ENCODE measurements at regions not wholly inside any gene's neighbourhood (a gene's known extent, or its start where the extent isn't known, plus 50 kb on each side); places are given as distances from the start of the nearest gene placed in this dataset.

DNA sequence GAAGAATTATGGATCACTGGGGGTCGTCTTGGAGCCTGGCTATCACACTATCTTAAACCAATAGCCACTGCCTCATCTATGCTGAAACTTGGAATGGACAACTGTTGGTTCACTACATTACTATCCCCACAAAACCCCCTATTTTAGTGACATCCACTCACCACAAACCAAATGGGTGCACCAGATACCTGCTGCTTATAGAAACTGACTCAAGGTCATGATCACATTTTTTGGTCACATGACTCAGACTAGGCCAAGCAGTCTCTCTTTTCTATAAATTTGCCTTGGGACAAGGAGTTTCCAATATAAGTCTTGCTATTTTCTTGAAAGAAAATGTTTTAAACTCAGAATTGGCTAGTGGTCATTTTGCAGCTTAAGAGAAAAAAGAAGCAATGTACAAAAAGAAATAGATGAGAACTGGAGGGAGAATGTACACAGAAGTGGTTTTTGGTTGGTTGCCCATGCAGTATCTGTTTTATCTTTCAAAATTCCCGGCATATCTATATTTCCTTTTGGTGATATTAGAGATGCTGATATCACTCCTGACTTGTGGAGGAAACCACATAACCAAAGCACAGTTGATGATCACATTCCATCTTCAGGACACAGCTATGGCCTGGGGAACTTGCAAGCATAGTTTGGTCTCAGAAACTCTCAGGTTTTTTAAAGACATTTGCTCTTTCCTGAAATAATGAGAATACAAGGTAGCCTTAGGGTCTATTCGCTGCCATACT lies 85.2 kb upstream of the CACNA2D1 start:
- H3K27me3 ChIP-seq (ENCODE audit: control insufficient read depth in 4 of 4, insufficient read depth in 4 of 4, low read length in 3 of 4), result peaks cover 0 to 4% (median 0%) of the 10 kb centered on the region in 4 donors
- no peak overlapping the region for H3K27ac ChIP-seq (ENCODE audit: low read depth in 1 of 2, low read length in 2 of 2)
- WGBS, result 49% methylated on average over 3 of the region's 3 CpGs
- H3K4me1 ChIP-seq (ENCODE audit: control insufficient read depth in 4 of 4, insufficient read depth in 4 of 4, low read length in 3 of 4), result no peaks in the 10 kb centered on the region
- H3K4me3 ChIP-seq (ENCODE audit: low read depth in 1 of 3, low read length in 3 of 3), result no peak overlapping the region
- no peaks in the 10 kb centered on the region for H3K36me3 ChIP-seq (ENCODE audit: control insufficient read depth in 4 of 4, insufficient read depth in 3 of 4, low read depth in 1 of 4, low read length in 3 of 4)
- TF ChIP-seq, protein P1, sequence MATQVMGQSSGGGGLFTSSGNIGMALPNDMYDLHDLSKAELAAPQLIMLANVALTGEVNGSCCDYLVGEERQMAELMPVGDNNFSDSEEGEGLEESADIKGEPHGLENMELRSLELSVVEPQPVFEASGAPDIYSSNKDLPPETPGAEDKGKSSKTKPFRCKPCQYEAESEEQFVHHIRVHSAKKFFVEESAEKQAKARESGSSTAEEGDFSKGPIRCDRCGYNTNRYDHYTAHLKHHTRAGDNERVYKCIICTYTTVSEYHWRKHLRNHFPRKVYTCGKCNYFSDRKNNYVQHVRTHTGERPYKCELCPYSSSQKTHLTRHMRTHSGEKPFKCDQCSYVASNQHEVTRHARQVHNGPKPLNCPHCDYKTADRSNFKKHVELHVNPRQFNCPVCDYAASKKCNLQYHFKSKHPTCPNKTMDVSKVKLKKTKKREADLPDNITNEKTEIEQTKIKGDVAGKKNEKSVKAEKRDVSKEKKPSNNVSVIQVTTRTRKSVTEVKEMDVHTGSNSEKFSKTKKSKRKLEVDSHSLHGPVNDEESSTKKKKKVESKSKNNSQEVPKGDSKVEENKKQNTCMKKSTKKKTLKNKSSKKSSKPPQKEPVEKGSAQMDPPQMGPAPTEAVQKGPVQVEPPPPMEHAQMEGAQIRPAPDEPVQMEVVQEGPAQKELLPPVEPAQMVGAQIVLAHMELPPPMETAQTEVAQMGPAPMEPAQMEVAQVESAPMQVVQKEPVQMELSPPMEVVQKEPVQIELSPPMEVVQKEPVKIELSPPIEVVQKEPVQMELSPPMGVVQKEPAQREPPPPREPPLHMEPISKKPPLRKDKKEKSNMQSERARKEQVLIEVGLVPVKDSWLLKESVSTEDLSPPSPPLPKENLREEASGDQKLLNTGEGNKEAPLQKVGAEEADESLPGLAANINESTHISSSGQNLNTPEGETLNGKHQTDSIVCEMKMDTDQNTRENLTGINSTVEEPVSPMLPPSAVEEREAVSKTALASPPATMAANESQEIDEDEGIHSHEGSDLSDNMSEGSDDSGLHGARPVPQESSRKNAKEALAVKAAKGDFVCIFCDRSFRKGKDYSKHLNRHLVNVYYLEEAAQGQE (IDR thresholded peaks at IDR 0.05), result no peak
- no peak for DNase-seq (ENCODE audit: low spot score)
- H3K9ac ChIP-seq (ENCODE audit: low read depth in 1 of 2, low read length in 2 of 2), result no peak overlapping the region
- H3K9me3 ChIP-seq (ENCODE audit: control insufficient read depth in 4 of 4, low read length in 3 of 4), result peaks cover 0 to 2% (median under 1%) of the 10 kb centered on the region in 4 donors

DNA sequence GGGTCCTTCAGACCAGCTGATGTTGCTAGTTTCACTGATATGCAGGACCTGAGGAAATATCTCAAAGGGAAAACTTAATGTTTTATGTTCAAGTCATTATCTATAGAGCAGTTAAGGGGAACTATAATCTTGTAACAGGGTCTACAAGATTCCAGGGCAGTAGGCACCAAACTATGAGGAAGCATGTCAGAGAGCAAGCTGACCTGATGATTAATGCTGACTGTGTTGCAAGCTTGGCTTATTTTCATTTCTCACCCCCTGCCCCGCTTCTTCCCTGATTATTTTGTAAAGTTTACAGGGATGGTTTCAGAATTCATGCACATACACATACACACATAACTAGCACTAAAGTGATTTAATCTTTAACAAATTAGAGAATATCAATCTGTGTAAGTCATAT lies 84.3 kb upstream of the CACNA2D1 start:
- no peak for DNase-seq (ENCODE audit: low spot score)
- Histone ChIP-seq H3K27ac (ENCODE audit: low read depth in 1 of 2, low read length in 2 of 2) (no peak overlapping the region), H3K4me3 (ENCODE audit: low read depth in 1 of 3, low read length in 3 of 3) (no peak overlapping the region), H3K36me3 (ENCODE audit: control insufficient read depth in 4 of 4, insufficient read depth in 3 of 4, low read depth in 1 of 4, low read length in 3 of 4) (no peaks in the 10 kb centered on the region), H3K4me1 (ENCODE audit: control insufficient read depth in 4 of 4, insufficient read depth in 4 of 4, low read length in 3 of 4) (no peaks in the 10 kb centered on the region), H3K27me3 (ENCODE audit: control insufficient read depth in 4 of 4, insufficient read depth in 4 of 4, low read length in 3 of 4) (peaks cover 0 to 4% (median 0%) of the 10 kb centered on the region in 4 donors), H3K9ac (ENCODE audit: low read depth in 1 of 2, low read length in 2 of 2) (no peak overlapping the region), H3K9me3 (ENCODE audit: control insufficient read depth in 4 of 4, low read length in 3 of 4) (peaks cover 0 to 2% (median under 1%) of the 10 kb centered on the region in 4 donors)
- TF ChIP-seq GABPA (IDR thresholded peaks at IDR 0.05 in 1 of 2, conservative IDR thresholded peaks at IDR 0.05 in 1 of 2), result no peak
- no peak for TF ChIP-seq JUND (IDR thresholded peaks at IDR 0.05)
- no peak for TF ChIP-seq RXRA (IDR thresholded peaks at IDR 0.05)
- TF ChIP-seq, protein P2, sequence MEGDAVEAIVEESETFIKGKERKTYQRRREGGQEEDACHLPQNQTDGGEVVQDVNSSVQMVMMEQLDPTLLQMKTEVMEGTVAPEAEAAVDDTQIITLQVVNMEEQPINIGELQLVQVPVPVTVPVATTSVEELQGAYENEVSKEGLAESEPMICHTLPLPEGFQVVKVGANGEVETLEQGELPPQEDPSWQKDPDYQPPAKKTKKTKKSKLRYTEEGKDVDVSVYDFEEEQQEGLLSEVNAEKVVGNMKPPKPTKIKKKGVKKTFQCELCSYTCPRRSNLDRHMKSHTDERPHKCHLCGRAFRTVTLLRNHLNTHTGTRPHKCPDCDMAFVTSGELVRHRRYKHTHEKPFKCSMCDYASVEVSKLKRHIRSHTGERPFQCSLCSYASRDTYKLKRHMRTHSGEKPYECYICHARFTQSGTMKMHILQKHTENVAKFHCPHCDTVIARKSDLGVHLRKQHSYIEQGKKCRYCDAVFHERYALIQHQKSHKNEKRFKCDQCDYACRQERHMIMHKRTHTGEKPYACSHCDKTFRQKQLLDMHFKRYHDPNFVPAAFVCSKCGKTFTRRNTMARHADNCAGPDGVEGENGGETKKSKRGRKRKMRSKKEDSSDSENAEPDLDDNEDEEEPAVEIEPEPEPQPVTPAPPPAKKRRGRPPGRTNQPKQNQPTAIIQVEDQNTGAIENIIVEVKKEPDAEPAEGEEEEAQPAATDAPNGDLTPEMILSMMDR (IDR thresholded peaks at IDR 0.05; ENCODE audit: low read depth, low read length, missing input control), result no peak
- no peak for TF ChIP-seq HNF4G (IDR thresholded peaks at IDR 0.05)
- TF ChIP-seq, protein P3, sequence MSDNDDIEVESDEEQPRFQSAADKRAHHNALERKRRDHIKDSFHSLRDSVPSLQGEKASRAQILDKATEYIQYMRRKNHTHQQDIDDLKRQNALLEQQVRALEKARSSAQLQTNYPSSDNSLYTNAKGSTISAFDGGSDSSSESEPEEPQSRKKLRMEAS (IDR thresholded peaks at IDR 0.05), result no peak
- TF ChIP-seq, protein P1 (IDR thresholded peaks at IDR 0.05), result no peak
- TF ChIP-seq, protein P4, sequence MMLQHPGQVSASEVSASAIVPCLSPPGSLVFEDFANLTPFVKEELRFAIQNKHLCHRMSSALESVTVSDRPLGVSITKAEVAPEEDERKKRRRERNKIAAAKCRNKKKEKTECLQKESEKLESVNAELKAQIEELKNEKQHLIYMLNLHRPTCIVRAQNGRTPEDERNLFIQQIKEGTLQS (IDR thresholded peaks at IDR 0.05), result no peak
- TF ChIP-seq TAF1 (conservative IDR thresholded peaks at IDR 0.05), result no peak
- no peak for TF ChIP-seq NR2F2 (IDR thresholded peaks at IDR 0.05)
- no peak for TF ChIP-seq YY1 (IDR thresholded peaks at IDR 0.05)
- TF ChIP-seq HNF4A (conservative IDR thresholded peaks at IDR 0.05), result no peak
- TF ChIP-seq FOXA2 (IDR thresholded peaks at IDR 0.05), result no peak
- 84% methylated on average over 1 of the region's 1 CpG for WGBS
